IMR-90 (cell line): ENCODE measurements at regions not wholly inside any gene's neighbourhood (a gene's known extent, or its start where the extent isn't known, plus 50 kb on each side); places are given as distances from the start of the nearest gene placed in this dataset. TPM values are rescaled to one million over a fixed set of nuclear protein-coding genes. Genes with fewer than 3 reads are reported as not detected.

Experiments used
- microRNA-seq, 2 experiments: library from miRNA; stranded (forward) in 1 of 2; unstranded in 1 of 2; fragments of 10-50 nt in 1 of 2; fragments of <30 nt in 1 of 2; gene quantifications in 1 of 2; microRNA quantifications in 1 of 2; one replicate each; pipeline versions ENCODE3 to v1.1.0; 2013 to 2020; ENCODE audit not compliant: insufficient read depth in 1 of 2, insufficient read length in 1 of 2, unreplicated experiment in 1 of 2
- small RNA-seq, 5 experiments: library from RNA; depleted of rRNA; stranded (forward); fragments of <200 nt; gene quantifications; one replicate each; pipeline ENCODE3, GENCODE V24; 2012

Small RNA genes in the stretch of these regions (microRNA-seq; reads per million reads assigned to microRNA genes)
- not detected for gene RF00554 (ENCODE audit: insufficient read depth, insufficient read length)

Small RNA genes in the stretch of these regions (small RNA-seq; reads per million reads assigned to genes)
- 0 reads per million in 5 experiments for gene RF00554
